Glomerular visceral epithelial cell (primary cell): ENCODE measurements at regions not wholly inside any gene's neighbourhood (a gene's known extent, or its start where the extent isn't known, plus 50 kb on each side); places are given as distances from the start of the nearest gene placed in this dataset.
"Not testable (repeated sequence)": the region's sequence is repeated elsewhere in the genome, so short reads cannot be mapped to it uniquely, and the experiment has no call there.

ENCODE experiments used
- DNase-seq: peaks from one replicate; pipeline ENCODE4 v3.0.0-alpha.2; 2016; ENCODE audit errors: extremely low spot score

- DNase-seq = no peak
Observed at GRCh38 chr15:53843869-53844569, 84.6 kb upstream of the WDR72 start.

- DNase-seq = no peak
Observed at GRCh38 chr15:53843166-53843565, 83.7 kb upstream of the WDR72 start.

- DNase-seq = no peak
Observed at GRCh38 chr15:53841651-53842050, 82.2 kb upstream of the WDR72 start.

GRCh38 chr15:53840681-53841080, 81.2 kb upstream of the WDR72 start:
- no peak for DNase-seq

- peak; percentile 39 for DNase-seq
Observed at GRCh38 chr15:53837263-53837662, 77.8 kb upstream of the WDR72 start.

GRCh38 chr15:53836618-53837017, 77.2 kb upstream of the WDR72 start:
- DNase-seq = no peak

- no peak for DNase-seq
Observed at GRCh38 chr15:53835309-53835708, 75.8 kb upstream of the WDR72 start.

- DNase-seq = no peak
Observed at GRCh38 chr15:53834214-53834613, 74.8 kb upstream of the WDR72 start.

GRCh38 chr15:53833134-53833624, 73.7 kb upstream of the WDR72 start:
- peak; percentile 68 for DNase-seq

- DNase-seq = no peak
Observed at GRCh38 chr15:53831907-53832770, 72.7 kb upstream of the WDR72 start.

- DNase-seq = peak; percentile 48
Observed at GRCh38 chr15:53830707-53831386, 71.4 kb upstream of the WDR72 start.

GRCh38 chr15:53829923-53830459, 70.5 kb upstream of the WDR72 start:
- DNase-seq = no peak

- no peak for DNase-seq
Observed at GRCh38 chr15:53829471-53829870, 70.0 kb upstream of the WDR72 start.

GRCh38 chr15:53827355-53827754, 67.9 kb upstream of the WDR72 start:
- DNase-seq = no peak

GRCh38 chr15:53811530-53811929, 52.1 kb upstream of the WDR72 start:
- peak; percentile 23 for DNase-seq

- not testable (repeated sequence) for DNase-seq
Observed at GRCh38 chr15:53810306-53810705, 50.8 kb upstream of the WDR72 start.
